ENCODE measurements at regions not wholly inside any gene's neighbourhood (a gene's known extent, or its start where the extent isn't known, plus 50 kb on each side); places are given as distances from the start of the nearest gene placed in this dataset.

DNA sequence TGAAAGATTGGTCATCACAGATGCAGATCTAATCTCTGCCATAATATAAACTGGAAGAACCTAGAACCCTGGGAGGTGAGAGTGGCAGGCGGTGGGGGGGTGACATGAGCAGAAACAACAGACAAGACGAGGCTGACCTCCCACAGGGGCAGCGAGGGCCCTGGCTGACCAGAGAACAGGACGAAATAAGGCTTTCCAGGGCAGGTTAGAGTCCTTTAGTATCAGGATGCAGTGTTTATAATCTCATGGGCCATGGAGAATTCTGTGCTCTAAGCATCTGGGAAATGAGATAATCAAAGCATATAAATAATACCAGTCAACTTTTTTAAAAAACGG, 102.7 kb upstream of the BCL2L14 start:
- TF ChIP-seq EZH2 (IDR thresholded peaks at IDR 0.05; ENCODE audit: insufficient read depth, poor library complexity, severe bottlenecking) (no peak), EZH2phosphoT487 (IDR thresholded peaks at IDR 0.05; ENCODE audit: insufficient read depth, low read depth) (no peak)
